Transverse colon (tissue), 4 donors: ENCODE measurements at regions not wholly inside any gene's neighbourhood (a gene's known extent, or its start where the extent isn't known, plus 50 kb on each side); places are given as distances from the start of the nearest gene placed in this dataset.

ENCODE experiments used
- CTCF ChIP-seq, 5 experiments: fragments of 200-600 bp in 3 of 5; fragments of 450-650 bp in 2 of 5; sonication (generic) in 3 of 5; IDR thresholded peaks; 1 replicate in 2 of 5; 2 replicates in 3 of 5; pipeline ENCODE4 v1.5.1; 2016 to 2017; ENCODE audit warnings: antibody characterized with exemption in 5 of 5, inconsistent platforms in 3 of 5, mild to moderate bottlenecking in 2 of 5, moderate library complexity in 1 of 5
- POLR2A ChIP-seq: fragments of 450-650 bp; IDR thresholded peaks from one replicate; pipeline ENCODE4 v1.6.1; 2016; ENCODE audit warnings: antibody characterized with exemption, mild to moderate bottlenecking, moderate library complexity
- POLR2AphosphoS5 ChIP-seq, 3 donors: sonication (generic); formaldehyde crosslinking; IDR thresholded peaks; one replicate each; pipeline ENCODE4 v1.6.1; 2016; ENCODE audit warnings: antibody characterized with exemption in 3 of 3

- TF ChIP-seq POLR2AphosphoS5 (IDR thresholded peaks at IDR 0.05) = no peak
- no peak for TF ChIP-seq CTCF (IDR thresholded peaks at IDR 0.05)
- no peak for TF ChIP-seq POLR2A
Measured at GRCh38 chr18:54713386-54713785, 114.9 kb upstream of the RAB27B start.
